IMR-90 (cell line): ENCODE measurements at regions not wholly inside any gene's neighbourhood (a gene's known extent, or its start where the extent isn't known, plus 50 kb on each side); places are given as distances from the start of the nearest gene placed in this dataset.

Source experiments
- ATAC-seq: fragments of 200-7000 bp; cut with Tn5 transposase; 2 replicates; pipeline ENCODE4 v1.9.1; 2020; ENCODE audit warnings: low read depth, mild to moderate bottlenecking, moderate library complexity
- BruUV-seq: library from RNA; stranded (reverse); fragments of 400-500 nt; replicated peaks from 2 replicates; lab custom pipeline; 2021; lab: Mats Ljungman, UMichigan
- CTCF ChIA-PET: fragments of 300-600 bp; formaldehyde crosslinking; extraction: SDS; loops from one replicate; lab custom pipeline; 2021; ENCODE audit warnings: antibody characterized with exemption; lab: Yijun Ruan, JAX
- POLR2A ChIA-PET: fragments of 300-600 bp; sonication (Branson Sonifier 250); formaldehyde crosslinking; loops from one replicate; lab custom pipeline; 2022; ENCODE audit warnings: antibody characterized with exemption; ENCODE audit not compliant: unreplicated experiment; lab: Charles Lee
- DNase-seq: peaks from one replicate; pipeline ENCODE4 v3.0.0; 2013
- H2AFZ ChIP-seq: replicated peaks from 2 replicates; pipeline ENCODE3; 2013; ENCODE audit warnings: low read length, mild to moderate bottlenecking; ENCODE audit not compliant: poor library complexity
- H2AK5ac ChIP-seq: 2 replicates; pipeline ENCODE4 v1.6.1; 2013; ENCODE audit warnings: low read depth, low read length, inconsistent platforms
- H2AK9ac ChIP-seq: replicated peaks from 2 replicates; pipeline ENCODE3; 2013; ENCODE audit warnings: mild to moderate bottlenecking, low read depth, low read length, moderate library complexity; ENCODE audit not compliant: poor library complexity
- H2BK120ac ChIP-seq: 2 replicates; pipeline ENCODE4 v1.6.1; 2013; ENCODE audit warnings: low read depth, low read length, inconsistent platforms
- H2BK15ac ChIP-seq: 3 replicates; pipeline ENCODE4 v1.6.1; 2013; ENCODE audit warnings: low read depth, low read length, inconsistent platforms
- H2BK20ac ChIP-seq: 2 replicates; pipeline ENCODE4 v1.6.1; 2013; ENCODE audit warnings: low read depth, mild to moderate bottlenecking, inconsistent platforms, low read length, moderate library complexity
- H2BK5ac ChIP-seq: 2 replicates; pipeline ENCODE4 v1.6.1; 2013; ENCODE audit warnings: mild to moderate bottlenecking, low read depth, low read length, inconsistent platforms; ENCODE audit not compliant: poor library complexity, severe bottlenecking
- H3K14ac ChIP-seq: replicated peaks from 2 replicates; pipeline ENCODE4 v1.6.1; 2013; ENCODE audit warnings: low read depth, low read length, inconsistent platforms
- H3K18ac ChIP-seq: 2 replicates; pipeline ENCODE4 v1.6.1; 2013; ENCODE audit warnings: low read depth, low read length, control low read depth
- H3K23ac ChIP-seq: 2 replicates; pipeline ENCODE4 v1.6.1; 2013; ENCODE audit warnings: low read depth, low read length, inconsistent platforms
- H3K27ac ChIP-seq: 2 replicates; pipeline ENCODE4 v1.5.1; 2013; ENCODE audit warnings: mild to moderate bottlenecking, control low read depth, low read length; ENCODE audit not compliant: insufficient read depth
- H3K27me3 ChIP-seq: 2 replicates; pipeline ENCODE4 v1.6.1; 2013; ENCODE audit warnings: low read length; ENCODE audit not compliant: control insufficient read depth, insufficient read depth
- H3K36me3 ChIP-seq: 2 replicates; pipeline ENCODE4 v1.6.1; 2013; ENCODE audit warnings: low read length, mixed read lengths; ENCODE audit not compliant: control insufficient read depth, insufficient read depth
- H3K4ac ChIP-seq: 2 replicates; pipeline ENCODE4 v1.6.1; 2013; ENCODE audit warnings: low read depth, low read length, inconsistent platforms
- H3K4me1 ChIP-seq: 2 replicates; pipeline ENCODE4 v1.6.1; 2013; ENCODE audit warnings: low read length, mixed read lengths; ENCODE audit not compliant: control insufficient read depth, insufficient read depth
- H3K4me2 ChIP-seq: 2 replicates; pipeline ENCODE4 v1.6.1; 2013; ENCODE audit warnings: low read depth, mild to moderate bottlenecking, control low read depth, low read length, moderate library complexity
- H3K4me3 ChIP-seq: 2 replicates; pipeline ENCODE4 v1.5.1; 2013; ENCODE audit warnings: low read depth, mild to moderate bottlenecking, control low read depth, low read length, moderate library complexity; ENCODE audit not compliant: insufficient read depth
- H3K56ac ChIP-seq: 2 replicates; pipeline ENCODE4 v1.6.1; 2013; ENCODE audit warnings: low read length, inconsistent platforms; ENCODE audit not compliant: insufficient read depth; ENCODE audit errors: extremely low read depth
- H3K79me1 ChIP-seq, 2 experiments: 2 replicates each; pipeline ENCODE4 v1.6.1; 2013; ENCODE audit warnings: low read length in 2 of 2, inconsistent platforms in 1 of 2, low read depth in 1 of 2
- H3K9ac ChIP-seq: 2 replicates; pipeline ENCODE4 v1.6.1; 2013; ENCODE audit warnings: low read depth, low read length, control low read depth
- H3K9me1 ChIP-seq: 2 replicates; pipeline ENCODE4 v1.6.1; 2013; ENCODE audit warnings: low read length, inconsistent platforms; ENCODE audit not compliant: insufficient read depth
- H3K9me3 ChIP-seq: 2 replicates; pipeline ENCODE4 v1.6.1; 2013; ENCODE audit warnings: low read length; ENCODE audit not compliant: control insufficient read depth, insufficient read depth
- H4K20me1 ChIP-seq: 2 replicates; pipeline ENCODE4 v1.6.1; 2013; ENCODE audit warnings: low read length, inconsistent platforms; ENCODE audit not compliant: insufficient read depth
- H4K5ac ChIP-seq: 2 replicates; pipeline ENCODE4 v1.6.1; 2013; ENCODE audit warnings: mild to moderate bottlenecking, low read depth, low read length, control low read depth
- H4K8ac ChIP-seq, 2 experiments: 2 replicates each; pipeline ENCODE4 v1.6.1; 2013; ENCODE audit warnings: low read depth in 2 of 2, low read length in 2 of 2, control low read depth in 1 of 2, inconsistent platforms in 1 of 2
- H4K91ac ChIP-seq: 2 replicates; pipeline ENCODE4 v1.6.1; 2013; ENCODE audit warnings: low read depth, low read length, inconsistent platforms; ENCODE audit not compliant: insufficient read depth
- BHLHE40 ChIP-seq: fragments of 150-350 bp; IDR thresholded peaks from 2 replicates; pipeline ENCODE4 v1.6.1; 2016; ENCODE audit warnings: mild to moderate bottlenecking, low read depth, low read length
- FOS ChIP-seq: fragments of 150-350 bp; IDR thresholded peaks from 2 replicates; pipeline ENCODE4 v1.6.1; 2016; ENCODE audit warnings: low read depth, low read length
- dilution Hi-C: fragments of 300-500 bp; cut with HindIII; formaldehyde crosslinking; loops from one replicate; pipeline ENCODE4 v1.14.3; 2018; ENCODE audit warnings: low sequenced_read_pairs; ENCODE audit not compliant: unreplicated experiment
- in situ Hi-C: fragments of 300-500 bp; cut with MboI; formaldehyde crosslinking; loops from 3 replicates; pipeline ENCODE4 v1.14.3; 2019; ENCODE audit warnings: low sequenced_read_pairs, inconsistent platforms, mixed read lengths
- intact Hi-C: fragments of 100-400 bp; cut with micrococcal nuclease; formaldehyde crosslinking; loops from 2 replicates; pipeline ENCODE4 v1.10.0; 2022
- TF ChIP-seq, protein P1 (sequence below): conservative IDR thresholded peaks from 2 replicates; pipeline ENCODE4 v1.5.1; 2012; ENCODE audit warnings: mild to moderate bottlenecking, low read depth, low read length, improper control_type of control experiment

GRCh38 chr2:236644067-236644466 is 74.4 kb downstream of the ACKR3 start:
- Histone ChIP-seq H2BK20ac (peak overlapping the region; percentile 21; the same call in 1 of the 2 replicates), H3K56ac (no peak overlapping the region), H3K9me1 (no peaks in the 10 kb centered on the region), H4K20me1 (no peaks in the 10 kb centered on the region), H3K23ac (no peak overlapping the region), H2AK9ac (no peak overlapping the region), H2BK15ac (peak overlapping the region; percentile 79; the same call in 2 of the 3 replicates), H2AK5ac (peak overlapping the region; percentile 59), H3K4me1 (peaks cover 9% of the 10 kb centered on the region), H2AFZ (no peak overlapping the region), H2BK5ac (peak overlapping the region; percentile 93), H4K91ac (peak overlapping the region; percentile 39; the same call in 1 of the 2 replicates), H3K36me3 (no peaks in the 10 kb centered on the region), H3K14ac (no peak overlapping the region), H3K4me2 (no peak overlapping the region), H3K27me3 (no peaks in the 10 kb centered on the region), H4K8ac (peak overlapping the region in 1 of 2 experiments; percentile 27; a peak in 1 of 4 replicates), H3K27ac (no peak overlapping the region), H3K79me1 (no peaks in the 10 kb centered on the region), H4K5ac (peak overlapping the region; percentile 52; the same call in 1 of the 2 replicates), H3K4me3 (no peak overlapping the region), H3K9ac (no peak overlapping the region), H2BK120ac (peak overlapping the region; percentile 98), H3K18ac (peak overlapping the region; percentile 79), H3K4ac (peak overlapping the region; percentile 24; the same call in 1 of the 2 replicates), H3K9me3 (peaks cover 12% of the 10 kb centered on the region; the same call in 1 of the 2 replicates)
- DNase-seq (no peak), ATAC-seq (no peak)
- dilution Hi-C loops: no loop called here
- CTCF ChIA-PET: no interaction called here
- intact Hi-C loops: no loop called here
- BruUV-seq: no TSS peak
- POLR2A ChIA-PET: no interaction called here
- TF ChIP-seq BHLHE40 (no peak), FOS (no peak)
- TF ChIP-seq, protein P1, sequence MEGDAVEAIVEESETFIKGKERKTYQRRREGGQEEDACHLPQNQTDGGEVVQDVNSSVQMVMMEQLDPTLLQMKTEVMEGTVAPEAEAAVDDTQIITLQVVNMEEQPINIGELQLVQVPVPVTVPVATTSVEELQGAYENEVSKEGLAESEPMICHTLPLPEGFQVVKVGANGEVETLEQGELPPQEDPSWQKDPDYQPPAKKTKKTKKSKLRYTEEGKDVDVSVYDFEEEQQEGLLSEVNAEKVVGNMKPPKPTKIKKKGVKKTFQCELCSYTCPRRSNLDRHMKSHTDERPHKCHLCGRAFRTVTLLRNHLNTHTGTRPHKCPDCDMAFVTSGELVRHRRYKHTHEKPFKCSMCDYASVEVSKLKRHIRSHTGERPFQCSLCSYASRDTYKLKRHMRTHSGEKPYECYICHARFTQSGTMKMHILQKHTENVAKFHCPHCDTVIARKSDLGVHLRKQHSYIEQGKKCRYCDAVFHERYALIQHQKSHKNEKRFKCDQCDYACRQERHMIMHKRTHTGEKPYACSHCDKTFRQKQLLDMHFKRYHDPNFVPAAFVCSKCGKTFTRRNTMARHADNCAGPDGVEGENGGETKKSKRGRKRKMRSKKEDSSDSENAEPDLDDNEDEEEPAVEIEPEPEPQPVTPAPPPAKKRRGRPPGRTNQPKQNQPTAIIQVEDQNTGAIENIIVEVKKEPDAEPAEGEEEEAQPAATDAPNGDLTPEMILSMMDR: no peak
- in situ Hi-C loops: no loop called here
